ENCODE measurements at regions not wholly inside any gene's neighbourhood (a gene's known extent, or its start where the extent isn't known, plus 50 kb on each side); places are given as distances from the start of the nearest gene placed in this dataset.

GRCh38 chr16:5730783-5731182 is 633.2 kb upstream of the EEF2KMT start:
- Histone ChIP-seq H3K4me1 (no peaks in the 10 kb centered on the region), H3K4me3 (no peak overlapping the region), H3K9me3 (no peaks in the 10 kb centered on the region), H3K27me3 (no peaks in the 10 kb centered on the region), H3K27ac (no peak overlapping the region), H3K36me3 (no peaks in the 10 kb centered on the region)
- no peak for DNase-seq (ENCODE audit: low spot score in 2 of 2)
- TF ChIP-seq POLR2A (IDR thresholded peaks at IDR 0.05), result no peak
- TF ChIP-seq POLR2AphosphoS5 (IDR thresholded peaks at IDR 0.05), result no peak
- no peak for TF ChIP-seq CTCF (IDR thresholded peaks at IDR 0.05)
- intact Hi-C loops (cut with DNase I; ENCODE audit: low total_unique reads), result no loop called here

GRCh38 chr16:5722116-5722619 is 624.6 kb upstream of the EEF2KMT start:
- Histone ChIP-seq H3K9me3 (no peaks in the 10 kb centered on the region), H3K4me1 (no peaks in the 10 kb centered on the region), H3K27me3 (no peaks in the 10 kb centered on the region), H3K36me3 (no peaks in the 10 kb centered on the region), H3K27ac (no peak overlapping the region), H3K4me3 (no peak overlapping the region)
- TF ChIP-seq POLR2AphosphoS5 (IDR thresholded peaks at IDR 0.05) (no peak), CTCF (IDR thresholded peaks at IDR 0.05) (no peak), POLR2A (IDR thresholded peaks at IDR 0.05) (no peak)
- DNase-seq (ENCODE audit: low spot score in 2 of 2), result no peak
- intact Hi-C loops (cut with DNase I; ENCODE audit: low total_unique reads), result no loop called here

GRCh38 chr16:5715155-5715554 is 617.6 kb upstream of the EEF2KMT start:
- Histone ChIP-seq H3K4me1 (no peaks in the 10 kb centered on the region), H3K9me3 (peaks cover 0 to 5% of the 10 kb centered on the region in 2 donors), H3K27me3 (no peaks in the 10 kb centered on the region), H3K36me3 (no peaks in the 10 kb centered on the region), H3K4me3 (no peak overlapping the region), H3K27ac (no peak overlapping the region)
- intact Hi-C loops (cut with DNase I; ENCODE audit: low total_unique reads), result no loop called here
- DNase-seq (ENCODE audit: low spot score in 2 of 2), result no peak
- TF ChIP-seq POLR2AphosphoS5 (IDR thresholded peaks at IDR 0.05) (no peak), POLR2A (IDR thresholded peaks at IDR 0.05) (no peak), CTCF (IDR thresholded peaks at IDR 0.05) (no peak)

GRCh38 chr16:5709889-5710288 is 612.3 kb upstream of the EEF2KMT start:
- TF ChIP-seq CTCF (IDR thresholded peaks at IDR 0.05) (no peak), POLR2AphosphoS5 (IDR thresholded peaks at IDR 0.05) (no peak), POLR2A (IDR thresholded peaks at IDR 0.05) (no peak)

GRCh38 chr16:5706211-5706610 is 608.6 kb upstream of the EEF2KMT start:
- intact Hi-C loops (cut with DNase I; ENCODE audit: low total_unique reads), result no loop called here
- H3K4me1 ChIP-seq, result no peaks in the 10 kb centered on the region
- peak in 1 of 2 donors; percentile 45 for DNase-seq (ENCODE audit: low spot score in 2 of 2)
- no peaks in the 10 kb centered on the region for H3K36me3 ChIP-seq
- no peaks in the 10 kb centered on the region for H3K27me3 ChIP-seq
- peaks cover 4 to 11% of the 10 kb centered on the region in 2 donors for H3K9me3 ChIP-seq
- peak overlapping the region in 1 of 2 donors; percentile 37 for H3K27ac ChIP-seq
- no peak overlapping the region for H3K4me3 ChIP-seq
- TF ChIP-seq POLR2A (IDR thresholded peaks at IDR 0.05) (no peak), CTCF (IDR thresholded peaks at IDR 0.05) (no peak), POLR2AphosphoS5 (IDR thresholded peaks at IDR 0.05) (no peak)

More at GRCh38 chr16:5709889-5710288, 612.3 kb upstream of the EEF2KMT start:
- Histone ChIP-seq H3K4me3 (no peak overlapping the region), H3K4me1 (no peaks in the 10 kb centered on the region), H3K27ac (no peak overlapping the region), H3K27me3 (no peaks in the 10 kb centered on the region), H3K36me3 (no peaks in the 10 kb centered on the region), H3K9me3 (peaks cover 0 to 5% of the 10 kb centered on the region in 2 donors)
- no peak for DNase-seq (ENCODE audit: low spot score in 2 of 2)
- intact Hi-C loops (cut with DNase I; ENCODE audit: low total_unique reads), result no loop called here

Measured in breast epithelium (tissue), 4 donors.